ENCODE measurements at regions not wholly inside any gene's neighbourhood (a gene's known extent, or its start where the extent isn't known, plus 50 kb on each side); places are given as distances from the start of the nearest gene placed in this dataset.

DNA sequence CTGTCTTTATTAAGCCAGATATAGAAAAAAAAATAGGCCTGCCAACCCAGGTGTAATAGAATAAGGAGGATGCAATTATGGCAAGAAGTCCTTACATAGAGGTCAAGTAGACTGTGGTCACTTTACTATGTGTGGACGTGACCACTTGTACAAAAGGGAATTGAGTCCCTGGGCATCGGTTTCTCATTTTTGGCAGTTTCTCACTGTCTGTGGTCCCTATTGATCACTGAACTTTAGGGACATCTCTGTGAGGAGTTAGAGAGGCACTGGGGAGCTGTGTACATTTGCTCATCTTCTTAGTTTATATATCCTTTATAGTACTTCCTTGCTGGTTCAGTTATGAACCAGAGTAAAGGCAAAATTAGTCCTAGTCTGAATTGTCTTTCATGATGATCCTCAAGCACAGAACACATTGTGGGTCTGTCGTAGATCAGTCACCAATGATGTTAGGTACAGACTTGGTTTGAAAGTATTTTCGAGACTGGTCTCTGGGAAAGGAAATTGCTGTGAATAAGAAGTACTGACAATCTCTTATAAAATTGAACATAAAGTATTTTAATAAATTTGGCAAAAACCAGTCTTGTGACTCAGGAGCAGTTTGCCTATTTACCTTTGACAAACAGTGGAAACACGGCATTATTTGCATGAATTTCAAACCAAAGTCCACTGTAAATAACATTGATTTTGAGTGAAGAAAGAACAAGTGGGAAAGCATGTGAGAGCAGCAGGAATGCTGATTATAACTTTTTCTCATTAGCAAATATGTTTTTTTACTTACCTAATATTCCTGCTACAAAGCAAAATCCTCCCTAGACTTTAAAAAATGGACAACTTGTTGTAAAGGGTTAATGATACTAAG lies 218.9 kb upstream of the DPH6 start:
- TF ChIP-seq SIN3A (IDR thresholded peaks at IDR 0.05; ENCODE audit: borderline replicate concordance, insufficient read depth, low read length) = no peak
- no peak for TF ChIP-seq POLR2AphosphoS5 (IDR thresholded peaks at IDR 0.05; ENCODE audit: low read depth, low read length)
- TF ChIP-seq REST (IDR thresholded peaks at IDR 0.05; ENCODE audit: insufficient read depth in 1 of 2, low read depth in 2 of 2, low read length in 2 of 2) = no peak
